HG02571 (cell line): ENCODE measurements at regions not wholly inside any gene's neighbourhood (a gene's known extent, or its start where the extent isn't known, plus 50 kb on each side); places are given as distances from the start of the nearest gene placed in this dataset.
A peak's percentile ranks its signal among the peaks of the same experiment; 100 is the strongest.

Experiments used
- ATAC-seq: cut with Tn5 transposase; IDR thresholded peaks from one replicate; pipeline ENCODE4 v1.9.1; 2021; ENCODE audit warnings: mild to moderate bottlenecking, moderate library complexity; ENCODE audit not compliant: unreplicated experiment

DNA sequence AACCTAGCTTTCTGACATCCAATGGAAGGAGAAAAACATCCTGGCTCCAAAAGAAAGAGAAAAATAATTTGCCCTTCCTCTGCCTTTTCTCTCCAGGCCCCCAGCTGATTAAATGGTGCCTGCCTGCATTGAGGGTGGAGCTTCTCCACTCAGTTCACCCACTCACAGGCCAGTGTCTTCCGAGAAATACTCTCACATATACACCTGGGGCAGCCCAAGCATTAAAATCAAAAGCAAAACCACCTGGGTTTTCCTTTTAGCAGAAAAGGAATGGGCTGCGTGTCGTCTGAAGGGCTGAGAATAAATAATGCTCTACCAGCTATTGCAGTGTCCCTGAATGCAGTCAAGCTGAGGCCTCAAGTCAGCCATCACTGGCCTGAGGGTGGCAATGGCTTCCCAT, 1143.8 kb upstream of the TENM4 start:
- no peak for ATAC-seq

DNA sequence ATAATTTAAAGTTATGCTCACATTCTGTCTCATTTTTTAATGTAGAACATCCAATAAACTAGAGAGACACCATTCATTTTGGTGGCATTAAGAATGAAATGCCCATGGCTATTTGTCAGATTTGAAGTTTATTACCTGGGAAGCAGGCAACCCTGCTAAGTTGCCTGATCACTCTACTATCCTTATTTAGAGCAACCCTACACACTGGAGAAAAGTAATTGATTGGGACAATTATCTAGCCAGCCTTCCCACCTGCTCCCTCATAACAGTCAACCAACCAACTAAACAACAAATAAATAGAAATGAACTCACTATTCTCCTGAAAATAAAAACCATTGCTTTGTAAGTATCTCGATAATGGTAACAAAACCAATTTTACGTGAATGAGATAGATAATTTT, 1129.0 kb upstream of the TENM4 start:
- no peak for ATAC-seq

DNA sequence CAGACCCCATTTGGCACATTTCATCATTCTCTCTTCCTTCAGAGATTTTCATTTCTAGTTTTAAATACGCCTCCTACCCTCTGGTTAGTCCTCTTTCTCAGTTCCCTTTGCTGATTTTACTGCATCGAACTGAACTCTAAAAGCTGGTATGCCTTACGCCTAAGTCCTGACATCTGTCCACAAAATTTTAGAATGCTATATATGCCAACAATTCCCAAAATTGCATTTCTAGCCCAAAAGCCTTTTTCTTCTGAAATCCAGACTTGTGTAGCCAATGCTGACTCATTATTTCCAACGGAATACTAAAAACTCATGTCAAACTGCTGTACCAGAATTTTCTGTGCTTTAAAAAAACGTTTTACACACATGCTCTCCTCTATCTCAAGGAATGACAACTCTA, 1124.4 kb upstream of the TENM4 start:
- no peak for ATAC-seq

DNA sequence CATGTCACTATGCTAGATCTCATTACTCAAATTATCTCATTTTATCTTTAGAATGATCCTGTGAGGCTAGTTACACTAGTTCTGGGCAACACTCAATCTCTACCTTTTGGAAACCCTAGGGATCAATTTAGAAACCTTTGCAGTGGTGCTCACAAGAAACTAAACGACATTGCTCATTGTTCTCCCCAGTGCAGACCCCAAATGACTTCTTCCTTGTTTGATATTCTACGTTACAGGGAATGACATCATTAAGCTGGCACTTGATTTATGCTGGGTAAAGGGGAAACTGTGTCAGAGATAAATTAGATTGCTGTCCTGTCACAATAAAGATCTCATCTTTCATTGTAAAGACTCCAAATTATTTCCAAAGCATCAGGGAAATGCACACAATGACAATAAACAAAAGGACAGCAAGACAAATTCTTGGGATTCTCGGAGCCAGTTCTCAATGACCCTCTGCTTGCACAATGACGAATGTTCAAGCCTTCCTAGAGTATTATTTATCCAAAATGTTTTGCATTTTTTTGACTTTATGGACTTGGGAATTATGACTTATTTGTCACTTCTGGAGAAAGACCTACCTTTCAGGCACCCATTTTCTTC, 1121.8 kb upstream of the TENM4 start:
- ATAC-seq = no peak

DNA sequence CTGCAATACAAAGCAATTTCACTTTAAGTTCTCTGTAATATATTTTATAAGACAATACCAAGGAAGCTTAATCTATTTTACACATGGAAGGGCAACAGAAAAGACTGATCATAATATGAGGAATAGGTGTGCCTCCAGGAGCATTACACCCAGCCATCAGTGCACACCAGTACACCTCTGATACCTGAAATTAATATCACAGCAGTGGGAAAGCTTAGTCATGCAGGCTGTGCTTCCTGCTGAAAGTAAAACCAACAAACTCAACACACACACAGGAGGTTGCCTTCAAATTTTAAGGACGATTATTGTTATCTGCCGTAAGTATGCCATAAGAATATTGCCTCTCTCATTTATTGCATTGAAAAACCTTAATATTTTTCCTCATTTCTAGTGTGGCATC, 1119.1 kb upstream of the TENM4 start:
- no peak for ATAC-seq

DNA sequence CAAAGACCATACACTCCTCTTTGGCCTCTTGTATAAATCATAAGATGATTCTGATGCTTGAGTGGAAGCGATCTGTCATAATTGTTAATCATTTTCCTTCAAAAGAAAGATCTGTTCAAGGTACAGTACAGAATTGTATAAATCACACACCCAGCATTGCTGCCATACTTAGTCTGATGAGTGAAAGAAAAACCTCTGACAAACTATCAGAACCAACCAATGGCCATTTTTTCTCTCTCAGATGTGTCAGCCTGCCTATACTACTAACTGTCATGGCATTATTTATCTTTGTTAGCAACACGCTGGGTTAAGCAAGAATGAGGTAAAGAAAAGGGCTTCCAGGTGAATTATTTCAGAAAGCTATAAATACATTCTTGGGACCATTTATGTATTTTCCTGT, 1112.7 kb upstream of the TENM4 start:
- ATAC-seq = no peak

DNA sequence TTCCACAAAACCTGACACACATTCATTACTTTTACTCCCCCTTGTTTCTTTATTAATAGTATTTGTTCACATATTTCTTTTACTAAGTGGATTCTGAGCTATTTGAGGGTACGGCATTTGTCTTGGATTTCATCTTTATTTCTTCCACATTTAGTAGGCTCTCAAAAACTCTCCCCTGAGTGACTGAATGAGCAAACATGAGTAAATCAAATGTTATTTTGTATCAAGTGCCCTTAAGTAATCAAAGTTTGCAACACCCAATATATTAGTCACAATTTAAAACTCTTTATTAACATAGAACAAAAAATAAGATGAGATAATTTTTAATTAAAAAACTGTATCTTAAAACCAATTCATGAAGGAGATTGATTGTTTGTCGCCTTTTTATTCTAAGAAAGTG, 1101.9 kb upstream of the TENM4 start:
- no peak for ATAC-seq

DNA sequence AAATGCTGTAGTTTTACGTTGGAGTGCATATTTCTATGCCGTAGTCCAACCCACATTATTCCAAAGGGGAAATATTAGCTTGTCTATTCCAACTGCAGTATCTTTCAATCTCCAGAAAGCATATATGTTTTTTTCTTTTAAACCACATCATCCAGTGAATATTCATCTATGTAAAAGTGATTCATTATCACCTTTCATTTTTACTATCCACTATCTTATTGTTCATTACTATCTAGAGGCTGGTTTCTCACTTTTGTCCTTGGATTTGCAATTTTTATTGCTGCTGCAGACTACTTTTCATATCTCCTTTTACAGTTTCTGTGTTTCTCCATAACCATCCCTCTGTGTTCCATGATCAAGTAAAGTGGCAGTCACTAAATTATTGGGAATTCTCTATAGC, 1097.2 kb upstream of the TENM4 start:
- ATAC-seq = no peak

DNA sequence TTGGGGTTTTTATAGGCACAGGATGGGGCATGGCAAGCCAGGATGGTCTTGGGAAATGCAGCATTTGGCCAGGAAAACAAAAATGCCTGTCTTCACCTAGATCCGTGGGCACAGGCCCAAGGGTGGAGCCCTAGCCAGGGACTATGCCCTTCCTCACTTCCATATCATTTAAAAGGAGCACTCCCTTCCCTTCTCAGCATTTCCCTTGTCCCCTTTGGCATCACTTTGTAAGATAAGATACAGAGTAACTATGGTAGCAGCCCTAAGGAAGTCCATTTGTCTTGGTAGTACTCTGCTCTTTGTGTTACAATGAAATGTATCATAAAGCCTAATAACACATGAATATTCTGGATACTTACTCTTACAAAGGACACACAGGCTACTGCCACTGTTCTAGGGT, 1092.6 kb upstream of the TENM4 start:
- no peak for ATAC-seq

DNA sequence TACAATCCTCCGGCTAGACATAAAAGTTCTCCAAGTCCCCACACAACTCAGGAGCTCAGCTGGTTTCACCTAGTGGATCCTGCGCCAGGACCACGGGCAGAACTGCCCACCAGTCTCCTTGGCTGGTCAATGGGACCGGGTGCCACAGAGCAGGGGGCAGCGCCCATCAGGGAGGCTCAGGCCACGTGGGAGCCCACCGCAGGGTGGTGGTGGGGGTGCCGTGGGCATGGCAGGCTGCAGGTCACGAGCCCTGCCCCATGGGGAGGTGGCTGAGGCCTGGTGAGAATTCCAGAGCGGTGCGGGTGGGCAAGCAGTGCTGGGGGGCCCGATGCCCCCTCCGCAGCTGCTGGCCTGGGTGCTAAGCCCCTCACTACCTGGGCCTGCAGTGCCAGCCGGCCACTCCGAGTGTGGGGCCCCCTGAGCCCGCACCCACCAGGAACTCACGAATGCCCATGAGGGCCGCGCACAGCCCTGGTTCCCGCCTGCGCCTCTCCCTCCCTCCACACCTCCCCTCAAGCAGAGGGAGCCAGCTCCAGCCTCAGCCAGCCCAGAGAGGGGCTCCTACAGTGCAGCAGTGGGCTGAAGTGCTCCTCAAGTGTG, 1091.9 kb upstream of the TENM4 start:
- ATAC-seq = no peak

DNA sequence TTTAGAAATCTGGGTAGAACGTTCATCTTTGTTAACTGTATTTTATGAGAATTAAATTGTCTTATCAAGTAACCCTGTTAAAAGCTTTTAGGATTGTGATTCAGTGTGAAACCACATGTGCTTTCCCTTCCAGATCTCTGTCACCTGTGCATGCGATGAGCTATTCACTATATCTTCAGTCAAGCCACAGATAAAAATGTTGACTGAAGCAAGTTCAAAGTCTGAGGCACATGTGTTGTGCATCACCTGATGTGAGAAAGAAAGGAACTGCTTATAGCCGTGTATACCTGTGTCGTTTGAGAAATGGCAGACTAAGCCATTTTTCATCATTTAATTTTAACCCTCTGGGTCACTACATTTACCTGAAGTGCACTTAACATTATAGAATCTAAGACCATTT, 1088.9 kb upstream of the TENM4 start:
- ATAC-seq = no peak

DNA sequence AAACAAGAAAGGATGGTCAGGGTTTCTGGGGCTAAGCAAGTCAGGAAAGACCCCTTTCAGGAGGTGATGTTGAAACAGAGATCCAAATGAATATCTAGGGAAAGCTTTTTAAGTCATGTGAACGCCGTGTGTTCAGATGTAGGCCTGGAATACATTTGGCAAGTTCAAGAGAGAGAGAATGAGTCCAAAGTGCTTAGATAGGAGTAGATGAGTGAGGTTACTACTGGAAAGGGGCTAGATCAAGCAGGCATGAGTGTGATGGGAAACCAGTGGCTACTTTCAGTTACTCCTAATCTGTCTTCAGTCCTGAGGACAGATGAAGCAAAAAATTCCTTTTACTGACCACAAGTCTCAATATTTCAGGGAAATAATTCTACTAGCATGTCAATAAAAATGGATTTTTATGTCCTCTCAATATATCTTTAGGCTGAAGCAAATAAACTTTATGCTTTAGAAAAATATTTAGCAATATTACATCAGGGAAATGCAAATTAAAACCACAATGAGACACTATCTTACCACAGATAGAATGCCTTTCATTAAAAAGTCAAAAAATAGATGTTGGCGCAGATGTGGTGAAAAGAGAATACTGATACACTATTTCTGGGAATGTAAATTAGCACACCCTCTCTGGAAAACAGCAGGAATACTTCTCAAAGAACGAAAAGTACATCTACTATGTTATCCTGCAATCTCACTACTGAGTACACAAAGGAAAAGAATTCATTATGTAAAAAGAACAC, 1085.0 kb upstream of the TENM4 start:
- ATAC-seq = no peak

DNA sequence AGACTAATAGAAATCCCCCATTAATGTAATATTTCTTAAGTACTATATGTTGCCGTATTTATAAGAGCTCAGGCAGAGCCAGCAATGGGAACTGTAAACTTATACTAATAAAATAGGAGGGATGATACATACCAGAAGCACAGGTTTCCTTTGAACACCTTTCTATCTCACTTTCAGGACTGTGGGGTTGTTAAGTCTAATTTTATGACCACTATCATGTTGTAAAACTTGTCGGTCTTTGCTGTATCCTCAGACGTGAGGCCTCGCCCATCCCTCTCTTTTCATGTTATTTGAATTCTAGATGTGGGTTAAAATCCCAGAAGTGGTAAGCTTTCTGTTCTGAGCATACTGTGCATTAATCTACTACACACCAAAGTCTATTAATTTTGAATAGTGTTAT, 1083.5 kb upstream of the TENM4 start:
- no peak for ATAC-seq

DNA sequence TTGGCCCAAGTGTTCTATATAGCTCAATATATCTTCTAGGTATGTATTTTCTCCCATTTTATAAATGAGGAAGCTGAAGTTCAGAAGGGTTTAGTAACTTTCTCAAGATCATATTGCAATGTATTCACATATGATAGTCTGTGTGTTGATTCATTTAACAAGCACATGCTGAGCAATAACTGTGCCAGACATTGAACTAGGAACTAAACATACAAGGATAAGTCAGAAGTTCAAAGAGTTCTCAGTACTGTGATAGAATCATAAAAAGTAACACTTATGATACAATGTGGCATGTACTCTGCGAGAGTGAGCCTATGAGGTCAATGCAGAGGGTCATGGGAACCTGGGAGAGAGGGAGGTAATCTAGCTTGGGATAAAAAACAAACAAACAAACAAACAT, 1082.2 kb upstream of the TENM4 start:
- no peak for ATAC-seq

DNA sequence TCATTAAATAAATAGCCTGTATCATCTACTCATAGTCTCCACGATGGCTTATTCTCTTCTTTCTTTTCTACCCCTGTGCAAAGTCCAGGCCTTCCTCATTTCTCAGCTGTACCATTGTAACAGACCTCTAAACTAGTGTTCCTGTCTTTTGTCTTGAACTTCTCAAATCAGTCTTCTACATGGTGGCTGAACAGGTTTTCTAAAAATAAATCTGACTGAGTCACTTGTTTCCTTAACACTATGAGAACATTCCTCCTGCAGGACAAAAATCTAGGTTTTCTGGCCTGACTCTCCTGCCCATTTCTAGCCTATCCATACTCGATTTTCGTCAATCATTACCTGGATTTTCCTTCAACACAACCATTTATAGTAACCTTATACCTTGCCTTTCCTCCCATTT, 1080.8 kb upstream of the TENM4 start:
- no peak for ATAC-seq

DNA sequence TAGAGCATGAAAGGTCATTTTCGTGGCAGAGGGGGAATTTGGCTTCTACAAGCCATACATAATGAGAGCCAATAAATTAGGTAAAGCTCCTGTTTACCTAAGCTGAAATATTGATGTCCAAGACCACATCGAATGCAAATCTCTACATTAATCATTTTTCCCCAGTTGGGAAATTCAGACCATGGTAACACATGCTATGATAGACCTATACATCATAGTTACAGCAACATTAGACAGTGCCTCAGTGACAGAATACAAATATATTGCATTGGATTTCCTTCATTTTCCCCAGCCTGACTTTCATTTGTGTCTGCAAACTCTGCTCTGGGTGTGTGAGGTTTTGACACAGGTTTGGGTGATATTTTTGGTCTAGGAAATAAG, 1079.7 kb upstream of the TENM4 start:
- ATAC-seq = no peak

DNA sequence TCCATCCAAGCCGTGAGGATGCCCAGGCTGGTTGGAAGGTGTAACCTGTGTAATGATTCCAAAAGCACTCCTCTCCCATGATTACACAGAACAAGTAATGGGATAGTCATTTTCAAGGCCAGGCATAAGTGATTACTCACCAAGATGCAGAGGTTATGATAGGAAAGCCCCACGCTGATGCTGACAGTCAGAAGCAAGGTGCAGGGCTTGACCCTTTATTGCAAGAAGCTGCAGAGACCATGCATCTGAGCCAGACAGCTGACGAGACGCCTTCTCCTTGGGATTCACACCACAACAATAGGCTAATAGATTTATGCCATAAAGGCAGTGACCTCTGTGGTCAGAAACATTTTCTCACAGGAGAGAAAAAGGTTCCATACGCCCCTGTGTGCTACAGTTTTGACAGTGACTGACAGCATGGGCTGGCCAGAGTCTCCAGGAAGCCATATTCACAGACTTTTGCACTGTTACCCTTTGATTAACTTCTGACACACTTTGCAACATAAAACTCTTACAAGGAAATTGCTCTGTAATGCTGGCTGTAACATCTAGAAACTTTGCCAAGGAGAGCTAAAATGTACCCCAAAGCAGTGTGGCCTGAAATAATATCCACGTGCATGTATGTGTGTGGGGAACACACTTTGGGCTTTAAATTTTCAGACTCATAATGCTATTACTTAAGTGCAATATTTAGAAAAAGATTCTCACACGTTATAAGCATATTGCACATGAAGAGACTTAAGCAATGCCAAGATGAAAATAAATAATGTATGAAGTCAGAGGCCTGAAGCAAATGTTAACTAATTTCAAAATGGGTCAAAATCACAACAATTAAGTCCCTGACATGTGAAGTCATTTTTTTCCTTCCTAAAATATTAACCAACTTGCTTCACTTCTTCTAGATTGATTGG, 1079.0 kb upstream of the TENM4 start:
- ATAC-seq = no peak

DNA sequence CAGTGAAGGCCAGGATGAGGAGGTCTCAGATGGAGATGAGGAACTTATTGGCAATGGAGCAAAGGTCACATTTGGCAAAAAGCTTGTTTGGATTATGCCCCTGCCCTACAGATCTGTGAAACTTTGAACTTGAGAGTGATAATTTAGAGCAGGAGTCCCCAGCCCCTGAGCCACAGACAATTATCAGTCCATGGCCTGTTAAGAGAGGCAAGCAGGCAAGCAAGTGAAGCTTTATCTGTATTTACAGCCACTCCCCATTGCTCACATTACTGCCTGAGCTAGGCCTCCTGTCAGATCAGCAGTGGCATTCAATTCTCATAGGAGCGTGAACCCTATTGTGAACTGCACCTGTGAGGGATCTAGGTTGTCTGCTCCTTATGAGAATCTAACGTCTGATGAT, 1076.9 kb upstream of the TENM4 start:
- ATAC-seq = no peak

DNA sequence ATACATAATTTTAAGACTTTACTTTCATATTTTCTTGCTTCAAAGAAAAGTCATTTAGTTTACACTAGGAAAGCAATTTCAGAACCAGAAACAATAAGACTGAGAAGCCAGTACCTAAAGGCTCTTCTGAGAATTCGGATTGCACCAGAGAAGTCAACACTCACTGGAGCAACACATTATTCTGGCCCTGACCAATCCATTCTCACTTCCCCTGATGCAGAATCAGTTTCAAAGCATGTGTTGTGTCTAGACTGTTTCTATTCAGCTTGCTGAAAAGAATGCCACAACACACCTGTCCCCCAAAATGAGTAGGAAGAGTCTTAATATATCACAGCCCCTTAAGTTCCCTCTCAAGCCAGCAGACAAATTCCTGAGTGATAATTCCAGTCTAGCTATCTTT, 1074.3 kb upstream of the TENM4 start:
- ATAC-seq = peak; percentile 53

DNA sequence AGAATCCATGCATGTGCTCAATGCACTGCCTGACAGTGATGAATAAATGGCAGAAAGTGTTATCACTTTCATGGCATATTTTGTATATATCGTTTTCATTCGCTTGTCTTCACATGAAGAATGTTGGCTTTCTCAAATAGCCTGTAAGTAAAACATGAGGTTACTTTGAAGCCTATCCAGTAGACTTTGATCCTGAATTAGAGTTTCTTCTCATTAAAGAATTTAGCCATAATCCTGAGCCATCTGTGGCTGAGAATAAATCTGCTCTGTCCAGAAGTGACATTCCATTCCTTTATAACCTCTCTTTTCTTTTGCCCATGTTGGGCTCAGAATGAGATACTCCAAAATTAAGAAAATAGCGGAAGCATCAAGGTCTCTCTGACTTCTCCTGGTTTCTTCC, 1071.7 kb upstream of the TENM4 start:
- no peak for ATAC-seq

DNA sequence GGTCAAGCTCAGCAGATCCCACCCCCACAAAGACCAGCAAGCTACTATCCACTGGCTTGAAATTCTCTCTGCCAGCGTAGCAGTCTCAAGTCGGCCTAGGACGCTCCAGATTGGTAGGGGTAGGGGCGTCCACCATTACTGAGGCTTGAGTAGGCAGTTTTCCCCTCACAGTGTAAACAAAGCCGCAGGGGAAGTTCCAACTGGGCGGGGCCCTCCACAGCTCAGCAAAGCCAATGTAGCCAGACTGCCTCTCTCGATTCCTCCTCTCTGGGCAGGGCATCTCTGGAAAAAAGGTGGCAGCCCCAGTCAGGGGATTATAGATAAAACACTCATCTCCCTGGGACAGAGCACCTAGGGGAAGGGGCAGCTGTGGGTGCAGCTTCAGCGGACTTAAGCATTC, 1064.9 kb upstream of the TENM4 start:
- no peak for ATAC-seq

DNA sequence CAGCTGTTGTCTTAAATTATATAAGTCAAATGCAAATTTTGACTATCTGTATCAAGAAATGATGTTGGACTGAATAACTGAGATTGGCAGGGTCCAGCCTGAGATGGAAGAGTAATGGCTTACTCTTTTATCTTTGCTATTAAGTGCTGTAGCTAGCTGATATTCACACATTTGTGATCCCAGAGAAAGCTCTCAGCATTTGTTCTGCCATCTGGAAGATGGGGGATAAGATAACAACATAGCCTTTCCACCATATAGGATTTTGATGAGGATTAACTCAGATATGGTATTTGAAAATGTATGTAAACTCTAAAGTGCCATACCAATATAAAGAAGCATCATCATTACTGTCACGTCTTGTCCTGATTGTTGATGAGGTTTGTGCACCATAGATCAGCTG, 1063.2 kb upstream of the TENM4 start:
- no peak for ATAC-seq
